Bronchial epithelial cell (primary cell): ENCODE measurements at regions not wholly inside any gene's neighbourhood (a gene's known extent, or its start where the extent isn't known, plus 50 kb on each side); places are given as distances from the start of the nearest gene placed in this dataset.

Experiments used
- DNase-seq: peaks from one replicate; pipeline ENCODE4 v3.0.0-alpha.2; 2010; ENCODE audit warnings: low read depth
- FAIRE-seq: peaks from 2 replicates; lab custom pipeline; 2011; peaks lifted over from hg19 to GRCh38; lab: Jason Lieb, UNC
- H3K27me3 ChIP-seq: 2 replicates; pipeline ENCODE4 v1.5.1; 2011; ENCODE audit warnings: low read length; ENCODE audit not compliant: control insufficient read depth, insufficient read depth
- H3K36me3 ChIP-seq: 2 replicates; pipeline ENCODE4 v1.5.1; 2011; ENCODE audit warnings: low read length; ENCODE audit not compliant: control insufficient read depth, insufficient read depth
- H3K4me3 ChIP-seq: 2 replicates; pipeline ENCODE4 v1.5.1; 2011; ENCODE audit warnings: mild to moderate bottlenecking, low read depth, low read length, control low read depth
- CTCF ChIP-seq: IDR thresholded peaks from 2 replicates; pipeline ENCODE4 v1.5.1; 2011; ENCODE audit warnings: mild to moderate bottlenecking, moderate library complexity, low read length, control low read depth, inconsistent platforms; ENCODE audit not compliant: insufficient read depth, severe bottlenecking

DNA sequence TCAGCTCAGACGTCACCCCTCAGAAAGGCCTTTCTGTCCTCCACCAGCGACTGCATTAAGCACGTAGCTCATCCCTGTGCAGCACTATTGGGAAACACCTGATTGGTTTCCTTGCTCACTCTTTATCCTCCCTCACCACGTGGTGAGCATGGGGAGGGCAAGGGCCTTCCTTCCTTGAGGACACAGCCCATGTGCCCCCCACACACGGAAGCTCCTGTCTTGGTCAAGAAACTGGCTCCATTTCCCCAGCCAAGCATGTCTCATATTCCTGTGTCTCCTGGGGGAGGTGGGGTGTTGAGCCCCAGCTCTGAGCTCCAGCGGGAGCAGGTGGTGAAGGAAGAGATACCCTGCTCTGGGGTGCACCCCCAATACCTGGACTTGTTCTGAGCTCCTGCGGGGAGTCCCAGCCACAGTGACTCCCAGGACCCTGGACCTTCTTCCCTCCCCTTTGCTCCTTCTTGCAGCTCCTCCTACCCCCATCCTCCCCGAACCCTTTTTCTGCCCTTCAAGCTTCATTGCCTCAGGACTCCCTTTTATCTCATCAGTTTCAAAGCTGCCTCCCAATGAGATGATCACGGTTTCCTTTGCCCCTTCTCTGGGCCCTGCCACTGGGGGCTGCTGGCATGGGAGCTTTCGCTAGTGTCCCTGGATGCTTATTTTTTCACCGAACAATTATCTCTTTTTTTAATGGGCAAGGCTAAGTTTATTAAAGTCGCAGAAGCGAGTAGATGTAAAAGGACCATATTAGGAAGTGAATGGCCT lies 230.1 kb downstream of the TFAP2C start:
- peaks cover 2% of the 10 kb centered on the region for H3K27me3 ChIP-seq
- no peak for FAIRE-seq

GRCh38 chr20:56859801-56860261 lies 230.7 kb downstream of the TFAP2C start:
- peaks cover 2% of the 10 kb centered on the region for H3K27me3 ChIP-seq
- TF ChIP-seq CTCF = no peak
- no peak overlapping the region for H3K4me3 ChIP-seq
- FAIRE-seq (no peak), DNase-seq (no peak)
- H3K36me3 ChIP-seq = no peaks in the 10 kb centered on the region

More for the DNA sequence above, 230.1 kb downstream of the TFAP2C start:
- DNase-seq = no peak
- TF ChIP-seq CTCF = no peak
- no peak overlapping the region for H3K4me3 ChIP-seq
- no peaks in the 10 kb centered on the region for H3K36me3 ChIP-seq

DNA sequence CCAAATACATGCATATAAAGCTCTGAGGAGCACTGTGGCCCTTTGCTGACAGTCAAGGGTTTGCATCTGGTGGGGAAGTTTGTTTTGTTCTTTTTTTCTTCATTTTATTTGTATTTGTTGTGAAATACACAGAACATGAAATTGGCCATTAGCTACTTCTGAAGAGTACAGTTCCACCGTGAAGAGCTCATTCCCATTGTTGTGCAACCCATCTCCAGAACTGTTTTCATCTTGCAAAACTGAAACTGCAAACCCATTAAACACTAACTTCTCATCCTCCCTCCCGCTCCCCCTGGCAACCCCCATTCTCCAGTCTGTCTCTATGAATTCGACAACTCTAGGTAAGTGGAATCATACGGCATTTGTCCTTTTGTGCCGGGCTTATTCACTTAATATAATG lies 231.3 kb downstream of the TFAP2C start:
- TF ChIP-seq CTCF = no peak
- Histone ChIP-seq H3K27me3 (peaks cover 2% of the 10 kb centered on the region), H3K4me3 (no peak overlapping the region), H3K36me3 (no peaks in the 10 kb centered on the region)
- FAIRE-seq = no peak
- DNase-seq = no peak

DNA sequence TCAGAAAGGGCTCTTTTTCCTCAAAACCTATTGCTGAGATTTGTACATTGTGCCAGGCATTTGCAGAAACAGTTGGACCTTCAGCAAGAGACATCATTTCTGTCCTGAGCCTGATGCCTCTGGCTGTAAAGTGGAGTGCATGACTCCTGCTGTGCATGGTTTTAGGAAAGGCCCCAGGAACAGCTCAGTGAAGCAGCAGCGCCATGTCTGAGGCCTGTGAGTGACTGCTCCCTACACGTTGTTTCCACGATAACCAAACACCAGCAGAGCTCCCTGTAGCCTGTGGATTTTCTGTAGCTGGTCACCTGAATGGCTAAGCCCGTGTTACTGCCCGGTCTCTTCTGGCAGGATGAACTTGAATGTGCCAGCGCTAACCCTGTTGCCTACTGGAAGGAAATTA lies 232.5 kb downstream of the TFAP2C start:
- no peak for FAIRE-seq
- TF ChIP-seq CTCF = no peak
- Histone ChIP-seq H3K36me3 (no peaks in the 10 kb centered on the region), H3K27me3 (peaks cover 2% of the 10 kb centered on the region), H3K4me3 (no peak overlapping the region)
- no peak for DNase-seq

DNA sequence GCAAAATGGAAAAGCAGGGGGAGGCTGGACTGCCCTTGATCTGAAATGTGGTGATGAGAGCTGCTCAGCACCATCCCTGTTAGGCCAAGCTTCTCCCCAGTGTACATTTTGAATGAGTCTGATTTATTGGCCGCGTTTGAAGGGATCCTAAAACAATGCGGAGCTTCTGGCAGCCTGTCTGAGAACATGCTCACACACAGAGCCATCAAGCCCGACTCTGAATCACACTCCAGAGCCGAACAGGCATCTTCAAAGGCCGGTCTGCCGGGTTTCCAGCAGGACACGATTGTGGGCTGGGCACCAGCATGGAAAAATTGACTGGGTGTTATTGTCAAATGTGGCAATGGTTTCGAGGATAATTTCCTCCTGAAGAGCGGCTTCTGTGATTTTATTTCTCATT lies 235.9 kb downstream of the TFAP2C start:
- H3K27me3 ChIP-seq = peaks cover 2% of the 10 kb centered on the region
- no peak for TF ChIP-seq CTCF
- no peak for FAIRE-seq
- no peak overlapping the region for H3K4me3 ChIP-seq
- DNase-seq = no peak
- H3K36me3 ChIP-seq = no peaks in the 10 kb centered on the region

- FAIRE-seq (no peak), DNase-seq (no peak)
- no peaks in the 10 kb centered on the region for H3K36me3 ChIP-seq
- no peak overlapping the region for H3K4me3 ChIP-seq
- TF ChIP-seq CTCF = no peak
- H3K27me3 ChIP-seq = no peaks in the 10 kb centered on the region
These were observed 238.0 kb downstream of the TFAP2C start for GRCh38 chr20:56867128-56867527.
